Endothelial cell of umbilical vein (primary cell): ENCODE measurements at regions not wholly inside any gene's neighbourhood (a gene's known extent, or its start where the extent isn't known, plus 50 kb on each side); places are given as distances from the start of the nearest gene placed in this dataset.

ENCODE experiments used
- BruUV-seq: library from RNA; stranded (reverse); fragments of 400-500 nt; replicated peaks from 2 replicates; lab custom pipeline; 2021; lab: Mats Ljungman, UMichigan
- CTCF ChIA-PET: fragments of 300-600, 350-600 bp; sonication (Branson Sonifier 250); formaldehyde crosslinking; loops from one replicate; lab custom pipeline; 2021; ENCODE audit warnings: antibody characterized with exemption, inconsistent platforms; lab: Charles Lee
- POLR2A ChIA-PET: fragments of 300-600, 350-600 bp; sonication (Branson Sonifier 250); formaldehyde crosslinking; loops from one replicate; lab custom pipeline; 2021; ENCODE audit warnings: antibody characterized with exemption, inconsistent platforms; lab: Charles Lee
- DNase-seq: peaks from one replicate; pipeline ENCODE4 v3.0.0-alpha.2; 2011; ENCODE audit warnings: low read depth, low spot score
- FAIRE-seq: peaks from 2 replicates; lab custom pipeline; 2011; peaks lifted over from hg19 to GRCh38; lab: Jason Lieb, UNC
- H2AFZ ChIP-seq: 2 replicates; pipeline ENCODE4 v1.6.0; 2012; ENCODE audit warnings: low read depth, low read length, control low read depth, inconsistent platforms
- H3K27ac ChIP-seq: 2 replicates; pipeline ENCODE4 v1.5.1; 2011; ENCODE audit warnings: low read depth, mild to moderate bottlenecking, control low read depth, low read length, moderate library complexity; ENCODE audit not compliant: insufficient read depth
- H3K27me3 ChIP-seq, 2 experiments: 2 replicates each; pipeline versions ENCODE4 v1.6.0 to v1.6.1; 2011; ENCODE audit warnings: low read length in 2 of 2, mixed read lengths in 1 of 2; ENCODE audit not compliant: control insufficient read depth in 2 of 2, insufficient read depth in 2 of 2
- H3K36me3 ChIP-seq, 2 experiments: 2 replicates in 1 of 2; 3 replicates in 1 of 2; pipeline ENCODE4 v1.5.1; 2011; ENCODE audit warnings: low read length in 2 of 2, mild to moderate bottlenecking in 1 of 2, moderate library complexity in 1 of 2; ENCODE audit not compliant: control insufficient read depth in 2 of 2, insufficient read depth in 2 of 2; ENCODE audit errors: extremely low read depth in 1 of 2
- H3K4me1 ChIP-seq: 3 replicates; pipeline ENCODE4 v1.5.1; 2011; ENCODE audit warnings: mild to moderate bottlenecking, low read length; ENCODE audit not compliant: control insufficient read depth, insufficient read depth; ENCODE audit errors: extremely low read depth
- H3K4me2 ChIP-seq: 2 replicates; pipeline ENCODE4 v1.6.1; 2011; ENCODE audit warnings: low read length, control low read depth, mixed read lengths; ENCODE audit not compliant: insufficient read depth
- H3K4me3 ChIP-seq, 3 experiments: fragments of 200-600 bp in 1 of 3; sonication (generic), shearing (Covaris generic) in 1 of 3; replicated peaks in 1 of 3; 2 replicates each; pipeline ENCODE4 v1.5.1; 2011 to 2016; ENCODE audit warnings: control low read depth in 3 of 3, low read length in 3 of 3, mild to moderate bottlenecking in 2 of 3, inconsistent platforms in 1 of 3, low read depth in 1 of 3, moderate library complexity in 1 of 3; ENCODE audit not compliant: insufficient read depth in 1 of 3
- H3K79me2 ChIP-seq: 2 replicates; pipeline ENCODE4 v1.6.0; 2012; ENCODE audit warnings: low read length, inconsistent platforms; ENCODE audit not compliant: control insufficient read depth, insufficient read depth
- H3K9ac ChIP-seq: replicated peaks from 2 replicates; pipeline ENCODE3; 2011; ENCODE audit warnings: low read length, control low read depth; ENCODE audit not compliant: insufficient read depth; ENCODE audit errors: extremely low read depth
- H3K9me1 ChIP-seq: replicated peaks from 3 replicates; pipeline ENCODE4 v1.6.0; 2011; ENCODE audit warnings: mild to moderate bottlenecking, low read length; ENCODE audit not compliant: control insufficient read depth, insufficient read depth; ENCODE audit errors: extremely low read depth
- H3K9me3 ChIP-seq: replicated peaks from 2 replicates; pipeline ENCODE4 v1.5.1; 2012; ENCODE audit warnings: low read length, inconsistent platforms; ENCODE audit not compliant: control insufficient read depth, insufficient read depth
- H4K20me1 ChIP-seq: replicated peaks from 2 replicates; pipeline ENCODE3; 2011; ENCODE audit warnings: mild to moderate bottlenecking, low read length; ENCODE audit not compliant: control insufficient read depth, insufficient read depth; ENCODE audit errors: extremely low read depth
- CTCF ChIP-seq, 2 donors: IDR thresholded peaks; 1 replicate in 1 of 2; 2 replicates in 1 of 2; pipeline ENCODE4 v1.5.1; 2011; ENCODE audit warnings: low read length in 2 of 2, mild to moderate bottlenecking in 2 of 2, moderate library complexity in 2 of 2, control low read depth in 1 of 2, inconsistent platforms in 1 of 2, low read depth in 1 of 2; ENCODE audit not compliant: insufficient read depth in 1 of 2; ENCODE audit errors: extremely low read depth in 1 of 2
- EZH2 ChIP-seq: IDR thresholded peaks from 2 replicates; pipeline ENCODE4 v1.6.1; 2012; ENCODE audit warnings: borderline replicate concordance, low read depth, mild to moderate bottlenecking, moderate library complexity, low read length, inconsistent platforms; ENCODE audit not compliant: severe bottlenecking
- FOS ChIP-seq: IDR thresholded peaks from 2 replicates; pipeline ENCODE4 v1.6.1; 2011; ENCODE audit warnings: mild to moderate bottlenecking, low read length, moderate library complexity, borderline replicate concordance; ENCODE audit not compliant: insufficient read depth
- GATA2 ChIP-seq: IDR thresholded peaks from 2 replicates; pipeline ENCODE4 v1.7.0; 2011; ENCODE audit warnings: low read depth, mild to moderate bottlenecking, moderate library complexity, mixed read lengths, low read length; ENCODE audit not compliant: insufficient read length, insufficient read depth
- JUN ChIP-seq: IDR thresholded peaks from 2 replicates; pipeline ENCODE4 v1.6.1; 2011; ENCODE audit warnings: borderline replicate concordance, low read depth; ENCODE audit not compliant: insufficient read length, insufficient read depth
- MAX ChIP-seq: IDR thresholded peaks from 2 replicates; pipeline ENCODE4 v1.6.1; 2011; ENCODE audit not compliant: insufficient read depth, insufficient read length
- MYC ChIP-seq: IDR thresholded peaks from one replicate; pipeline ENCODE4 v1.6.1; 2011; ENCODE audit warnings: mild to moderate bottlenecking, low read depth, low read length
- POLR2A ChIP-seq: IDR thresholded peaks from 2 replicates; pipeline ENCODE4 v1.6.1; 2012; ENCODE audit warnings: low read depth, mild to moderate bottlenecking, control low read depth, low read length
- POLR2AphosphoS5 ChIP-seq: IDR thresholded peaks from 2 replicates; pipeline ENCODE4 v1.6.1; 2012; ENCODE audit warnings: low read depth, mild to moderate bottlenecking, control low read depth, low read length, moderate library complexity; ENCODE audit not compliant: insufficient read depth
- dilution Hi-C: fragments of 300-500 bp; cut with MboI; formaldehyde crosslinking; loops from one replicate; pipeline ENCODE4 v1.15.0; 2019; ENCODE audit warnings: low sequenced_read_pairs; ENCODE audit not compliant: extremely low pct_ligation_motif_present
- intact Hi-C: fragments of 100-400 bp; cut with micrococcal nuclease; formaldehyde crosslinking; loops from one replicate; pipeline ENCODE4 v1.10.0; 2022

- H3K9ac ChIP-seq: no peak overlapping the region
- no peaks in the 10 kb centered on the region for H3K27me3 ChIP-seq
- intact Hi-C loops (no loop called here), dilution Hi-C loops (no loop called here)
- POLR2A ChIA-PET: no interaction called here
- H3K36me3 ChIP-seq: no peaks in the 10 kb centered on the region
- H2AFZ ChIP-seq: no peak overlapping the region
- H4K20me1 ChIP-seq: no peaks in the 10 kb centered on the region
- TF ChIP-seq CTCF (IDR thresholded peaks at IDR 0.05; ENCODE audit: extremely low read depth in 1 of 2, insufficient read depth in 1 of 2, low read depth in 1 of 2, low read length in 2 of 2) (no peak), MYC (no peak), FOS (no peak), MAX (no peak), POLR2AphosphoS5 (no peak), POLR2A (no peak), GATA2 (no peak), JUN (no peak), EZH2 (no peak)
- DNase-seq (no peak), FAIRE-seq (no peak)
- H3K27ac ChIP-seq: no peak overlapping the region
- BruUV-seq: no TSS peak
- H3K4me3 ChIP-seq: no peak overlapping the region
- H3K4me1 ChIP-seq: no peaks in the 10 kb centered on the region
- no peak overlapping the region for H3K4me2 ChIP-seq
- no peaks in the 10 kb centered on the region for H3K79me2 ChIP-seq
- no peaks in the 10 kb centered on the region for H3K9me3 ChIP-seq
- H3K9me1 ChIP-seq: no peaks in the 10 kb centered on the region
- CTCF ChIA-PET: interaction anchor here (0.9 kb wide), 1 partner anchor 602 kb away, joined by 3 read pairs; no protein-coding TSS in a partner anchor
These were observed 589.7 kb downstream of the LMO4 start for GRCh38 chr1:87918398-87918797.
